ENCODE measurements at regions not wholly inside any gene's neighbourhood (a gene's known extent, or its start where the extent isn't known, plus 50 kb on each side); places are given as distances from the start of the nearest gene placed in this dataset.

DNA sequence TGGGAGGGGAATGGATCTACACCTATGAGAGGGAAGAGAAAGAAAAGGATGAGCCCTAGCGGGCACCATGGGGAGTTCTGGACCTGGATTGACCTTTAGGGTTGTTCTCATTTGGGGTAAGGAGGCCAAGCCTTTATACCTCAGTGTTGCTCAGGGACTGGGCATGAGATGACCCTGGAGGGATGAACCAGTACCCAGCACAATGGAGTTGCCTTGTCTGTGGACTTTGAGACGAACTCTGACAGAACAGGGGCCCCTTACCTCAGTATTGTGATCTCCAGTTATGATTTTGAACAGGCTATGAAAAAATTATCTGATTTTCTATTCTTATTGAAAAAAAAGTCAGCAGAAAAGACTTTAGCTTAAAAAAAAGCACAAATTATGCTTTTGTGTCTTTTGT is 88.6 kb downstream of the FOXA2 start:
- TF ChIP-seq, protein P1, sequence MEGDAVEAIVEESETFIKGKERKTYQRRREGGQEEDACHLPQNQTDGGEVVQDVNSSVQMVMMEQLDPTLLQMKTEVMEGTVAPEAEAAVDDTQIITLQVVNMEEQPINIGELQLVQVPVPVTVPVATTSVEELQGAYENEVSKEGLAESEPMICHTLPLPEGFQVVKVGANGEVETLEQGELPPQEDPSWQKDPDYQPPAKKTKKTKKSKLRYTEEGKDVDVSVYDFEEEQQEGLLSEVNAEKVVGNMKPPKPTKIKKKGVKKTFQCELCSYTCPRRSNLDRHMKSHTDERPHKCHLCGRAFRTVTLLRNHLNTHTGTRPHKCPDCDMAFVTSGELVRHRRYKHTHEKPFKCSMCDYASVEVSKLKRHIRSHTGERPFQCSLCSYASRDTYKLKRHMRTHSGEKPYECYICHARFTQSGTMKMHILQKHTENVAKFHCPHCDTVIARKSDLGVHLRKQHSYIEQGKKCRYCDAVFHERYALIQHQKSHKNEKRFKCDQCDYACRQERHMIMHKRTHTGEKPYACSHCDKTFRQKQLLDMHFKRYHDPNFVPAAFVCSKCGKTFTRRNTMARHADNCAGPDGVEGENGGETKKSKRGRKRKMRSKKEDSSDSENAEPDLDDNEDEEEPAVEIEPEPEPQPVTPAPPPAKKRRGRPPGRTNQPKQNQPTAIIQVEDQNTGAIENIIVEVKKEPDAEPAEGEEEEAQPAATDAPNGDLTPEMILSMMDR (IDR thresholded peaks at IDR 0.05), result no peak
- TF ChIP-seq POLR2AphosphoS5 (IDR thresholded peaks at IDR 0.05), result no peak
- DNase-seq, result no peak
- Histone ChIP-seq H3K36me3 (no peaks in the 10 kb centered on the region), H3K4me1 (no peaks in the 10 kb centered on the region), H3K9me3 (no peaks in the 10 kb centered on the region), H3K27ac (no peak overlapping the region), H3K4me3 (no peak overlapping the region), H3K27me3 (peaks cover 0 to 11% (median 0%) of the 10 kb centered on the region in 3 donors)
- 88 to 89% methylated on average over 2 of the region's 2 CpGs for WGBS, 2 donors
- intact Hi-C loops (cut with DNase I), result no loop called here

DNA sequence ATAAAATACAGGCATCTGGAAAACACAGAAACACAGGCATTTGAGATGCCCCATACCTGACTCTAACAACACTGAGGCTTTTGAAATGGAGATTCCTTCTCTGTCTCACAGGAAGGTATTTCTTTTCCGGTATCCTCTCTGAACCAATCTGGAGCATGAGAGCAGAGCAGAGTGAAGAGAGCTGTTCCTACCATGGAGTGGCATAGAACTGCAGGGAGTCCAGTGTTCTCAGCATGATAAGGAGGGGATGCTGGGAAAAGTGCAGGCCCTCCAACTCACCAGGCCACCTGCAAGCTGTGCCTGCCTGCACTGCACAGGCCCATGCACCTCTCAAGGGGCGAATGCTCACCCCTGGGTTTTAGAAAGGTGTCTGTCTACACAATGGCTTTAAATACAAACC is 89.2 kb downstream of the FOXA2 start:
- no peak for DNase-seq
- intact Hi-C loops (cut with DNase I), result no loop called here
- no peaks in the 10 kb centered on the region for H3K4me1 ChIP-seq
- no peaks in the 10 kb centered on the region for H3K36me3 ChIP-seq
- no peak for TF ChIP-seq POLR2A (IDR thresholded peaks at IDR 0.05)
- TF ChIP-seq, protein P1 (IDR thresholded peaks at IDR 0.05), result no peak
- no peak for TF ChIP-seq EP300 (IDR thresholded peaks at IDR 0.05)
- TF ChIP-seq POLR2AphosphoS5 (IDR thresholded peaks at IDR 0.05), result no peak
- WGBS, 2 donors, result 90 to 93% methylated on average over 2 of the region's 2 CpGs
- no peak overlapping the region for H3K27ac ChIP-seq
- no peaks in the 10 kb centered on the region for H3K9me3 ChIP-seq
- H3K27me3 ChIP-seq, result peaks cover 0 to 13% (median 6%) of the 10 kb centered on the region in 3 donors
- no peak overlapping the region for H3K4me3 ChIP-seq

DNA sequence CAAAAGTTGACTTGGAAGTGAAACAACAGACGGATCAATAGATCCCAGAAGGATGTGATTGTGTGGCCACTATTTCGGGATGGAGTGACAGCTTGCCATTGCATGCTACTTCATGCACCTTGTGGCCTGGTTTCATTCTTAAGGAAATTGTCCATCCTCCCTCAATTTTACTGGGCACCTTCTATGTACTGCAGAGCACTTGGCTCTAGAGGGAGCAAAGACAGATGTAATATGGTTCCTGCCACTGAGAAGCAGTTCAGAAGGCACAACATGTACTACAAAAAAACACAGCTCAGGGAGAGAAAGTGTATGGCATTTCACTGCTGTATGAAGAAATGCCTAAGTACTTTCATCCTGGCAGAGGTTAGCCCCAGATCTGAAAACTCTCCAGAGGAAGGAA is 91.9 kb downstream of the FOXA2 start:
- no peaks in the 10 kb centered on the region for H3K36me3 ChIP-seq
- no peak for DNase-seq
- WGBS, 2 donors, result 80 to 84% methylated on average over 2 of the region's 2 CpGs
- H3K4me3 ChIP-seq, result no peak overlapping the region
- H3K27me3 ChIP-seq, result peaks cover 0 to 11% (median 6%) of the 10 kb centered on the region in 3 donors
- no peak overlapping the region for H3K27ac ChIP-seq
- intact Hi-C loops (cut with DNase I), result no loop called here
- no peaks in the 10 kb centered on the region for H3K4me1 ChIP-seq
- no peaks in the 10 kb centered on the region for H3K9me3 ChIP-seq
- TF ChIP-seq POLR2AphosphoS5 (IDR thresholded peaks at IDR 0.05), result no peak
- TF ChIP-seq POLR2A (IDR thresholded peaks at IDR 0.05), result no peak
- TF ChIP-seq, protein P1 (IDR thresholded peaks at IDR 0.05), result no peak
- TF ChIP-seq EP300 (IDR thresholded peaks at IDR 0.05), result no peak

DNA sequence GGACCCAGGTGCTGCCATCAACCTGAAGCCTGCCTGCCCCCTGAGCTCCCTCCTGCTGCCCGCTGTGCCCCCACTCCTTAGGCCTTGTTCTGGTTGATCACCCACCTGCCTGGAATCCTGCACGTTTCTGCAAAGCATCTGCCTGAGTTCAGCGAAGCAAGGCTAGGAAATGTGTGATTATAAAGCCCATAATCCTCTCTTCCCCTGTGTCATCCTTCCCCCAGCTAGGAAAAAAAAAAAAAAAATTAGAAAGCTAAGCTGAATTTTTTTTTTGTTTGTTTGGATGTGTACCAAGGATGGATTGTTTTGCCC is 93.2 kb downstream of the FOXA2 start:
- Histone ChIP-seq H3K4me3 (no peak overlapping the region), H3K27ac (no peak overlapping the region), H3K36me3 (no peaks in the 10 kb centered on the region), H3K4me1 (no peaks in the 10 kb centered on the region), H3K9me3 (no peaks in the 10 kb centered on the region), H3K27me3 (peaks cover 0 to 11% (median 6%) of the 10 kb centered on the region in 3 donors)
- DNase-seq, result no peak
- WGBS, 2 donors, result 10 to 61% methylated on average over 3 of the region's 3 CpGs
- intact Hi-C loops (cut with DNase I), result no loop called here
- TF ChIP-seq POLR2AphosphoS5 (IDR thresholded peaks at IDR 0.05), result no peak
- TF ChIP-seq EP300 (IDR thresholded peaks at IDR 0.05), result no peak
- TF ChIP-seq, protein P1 (IDR thresholded peaks at IDR 0.05), result no peak
- no peak for TF ChIP-seq POLR2A (IDR thresholded peaks at IDR 0.05)

Data from sigmoid colon (tissue), 6 donors.